WTC11 (cell line): ENCODE measurements at regions not wholly inside any gene's neighbourhood (a gene's known extent, or its start where the extent isn't known, plus 50 kb on each side); places are given as distances from the start of the nearest gene placed in this dataset.

ENCODE experiments used
- ATAC-seq: fragments of 200-7000 bp; cut with Tn5 transposase; 2 replicates; pipeline ENCODE4 v1.10.0; 2021; ENCODE audit warnings: mild to moderate bottlenecking, moderate library complexity
- CTCF ChIA-PET: fragments of 300-600 bp; sonication (Branson Sonifier 250); formaldehyde crosslinking; loops from one replicate; lab custom pipeline; 2021; ENCODE audit warnings: antibody characterized with exemption; lab: Charles Lee
- POLR2A ChIA-PET: fragments of 350-600 bp; sonication (Branson Sonifier 250); formaldehyde crosslinking; loops from one replicate; lab custom pipeline; 2021; ENCODE audit warnings: antibody characterized with exemption; lab: Charles Lee
- DNase-seq: peaks from one replicate; pipeline ENCODE4 v3.0.0; 2021; ENCODE audit warnings: low spot score
- H3K27ac Mint-ChIP-seq: 2 replicates; pipeline ENCODE4 v1.8.0; 2021; ENCODE audit warnings: mixed read lengths
- H3K27me3 Mint-ChIP-seq: 2 replicates; pipeline ENCODE4 v1.8.0; 2021; ENCODE audit warnings: low read depth, mild to moderate bottlenecking, moderate library complexity, mixed read lengths
- H3K36me3 Mint-ChIP-seq: 2 replicates; pipeline ENCODE4 v1.8.0; 2021; ENCODE audit warnings: mixed read lengths
- H3K4me1 Mint-ChIP-seq: 2 replicates; pipeline ENCODE4 v1.8.0; 2022; ENCODE audit warnings: mixed read lengths
- H3K4me3 Mint-ChIP-seq: 2 replicates; pipeline ENCODE4 v1.8.0; 2021; ENCODE audit warnings: mild to moderate bottlenecking, moderate library complexity, mixed read lengths
- H3K9me3 Mint-ChIP-seq: 2 replicates; pipeline ENCODE4 v1.8.0; 2021; ENCODE audit warnings: mixed read lengths
- E2F1 ChIP-seq: sonication (generic); formaldehyde crosslinking; IDR thresholded peaks from 2 replicates; pipeline ENCODE4 v1.8.0; 2022; ENCODE audit warnings: mild to moderate bottlenecking, missing genetic modification reagents
- E2F5 ChIP-seq: sonication (generic); formaldehyde crosslinking; IDR thresholded peaks from 2 replicates; pipeline ENCODE4 v1.8.1; 2022; ENCODE audit warnings: mild to moderate bottlenecking, moderate library complexity, missing genetic modification reagents
- ERG ChIP-seq: fragments of 250-450 bp; sonication (Bioruptor Pico); IDR thresholded peaks from 2 replicates; pipeline ENCODE4 v1.8.0; 2021; ENCODE audit warnings: mild to moderate bottlenecking
- ESRRA ChIP-seq: sonication (generic); formaldehyde crosslinking; IDR thresholded peaks from 2 replicates; pipeline ENCODE4 v1.8.1; 2022; ENCODE audit warnings: mild to moderate bottlenecking, missing genetic modification reagents, borderline replicate concordance
- FOXJ3 ChIP-seq: sonication (generic); formaldehyde crosslinking; IDR thresholded peaks from 2 replicates; pipeline ENCODE4 v1.9.0; 2021; ENCODE audit warnings: missing genetic modification reagents, mild to moderate bottlenecking, borderline replicate concordance
- MXD4 ChIP-seq: fragments of 250-450 bp; sonication (Bioruptor Pico); IDR thresholded peaks from 2 replicates; pipeline ENCODE4 v1.8.0; 2021; ENCODE audit warnings: mild to moderate bottlenecking, moderate library complexity, borderline replicate concordance
- NFE2L1 ChIP-seq: sonication (generic); formaldehyde crosslinking; IDR thresholded peaks from 2 replicates; pipeline ENCODE4 v1.8.1; 2023; ENCODE audit warnings: missing genetic modification reagents
- RELA ChIP-seq: sonication (generic); formaldehyde crosslinking; IDR thresholded peaks from 2 replicates; pipeline ENCODE4 v1.8.1; 2022; ENCODE audit warnings: missing genetic modification reagents, mild to moderate bottlenecking, borderline replicate concordance
- SMAD3 ChIP-seq: sonication (generic); formaldehyde crosslinking; IDR thresholded peaks from 2 replicates; pipeline ENCODE4 v1.8.0; 2022; ENCODE audit warnings: missing genetic modification reagents, mild to moderate bottlenecking, borderline replicate concordance
- TCF7 ChIP-seq: sonication (generic); formaldehyde crosslinking; IDR thresholded peaks from 2 replicates; pipeline ENCODE4 v1.8.0; 2022; ENCODE audit warnings: mild to moderate bottlenecking, low read depth, missing genetic modification reagents, moderate library complexity
- TEAD4 ChIP-seq: sonication (generic); formaldehyde crosslinking; IDR thresholded peaks from 2 replicates; pipeline ENCODE4 v1.8.0; 2022; ENCODE audit warnings: mild to moderate bottlenecking, missing genetic modification reagents
- ZMAT4 ChIP-seq: fragments of 250-450 bp; sonication (Bioruptor Pico); IDR thresholded peaks from 2 replicates; pipeline ENCODE4 v1.9.0; 2021; ENCODE audit warnings: mild to moderate bottlenecking
- ZNF281 ChIP-seq: sonication (generic); formaldehyde crosslinking; IDR thresholded peaks from 2 replicates; pipeline ENCODE4 v1.8.0; 2023; ENCODE audit warnings: mild to moderate bottlenecking, missing genetic modification reagents
- ZNF317 ChIP-seq: sonication (generic); formaldehyde crosslinking; IDR thresholded peaks from 2 replicates; pipeline ENCODE4 v1.8.1; 2023; ENCODE audit warnings: low read depth, mild to moderate bottlenecking, moderate library complexity, missing genetic modification reagents, borderline replicate concordance
- ZNF423 ChIP-seq: fragments of 250-450 bp; sonication (Bioruptor Pico); IDR thresholded peaks from 2 replicates; pipeline ENCODE4 v2.1.2; 2022; ENCODE audit warnings: mild to moderate bottlenecking, moderate library complexity
- ZSCAN18 ChIP-seq: fragments of 250-450 bp; sonication (Bioruptor Pico); IDR thresholded peaks from 2 replicates; pipeline ENCODE4 v2.1.2; 2022; ENCODE audit warnings: mild to moderate bottlenecking, moderate library complexity

GRCh38 chr1:209021622-209022021, 561.9 kb upstream of the CAMK1G start:
- H3K9me3 Mint-ChIP-seq = peaks cover 48% of the 10 kb centered on the region
- no peaks in the 10 kb centered on the region; the same call in 1 of the 2 replicates for H3K27me3 Mint-ChIP-seq
- H3K4me1 Mint-ChIP-seq = no peaks in the 10 kb centered on the region
- no peak overlapping the region for H3K4me3 Mint-ChIP-seq
- ATAC-seq (no peak), DNase-seq (no peak)
- ChIA-PET CTCF (no interaction called here), POLR2A (no interaction called here)
- H3K36me3 Mint-ChIP-seq = peaks cover 42% of the 10 kb centered on the region
- no peak overlapping the region for H3K27ac Mint-ChIP-seq
- TF ChIP-seq ZMAT4 (CRISPR knock-in tag) (no peak), ZNF423 (no peak), FOXJ3 (CRISPR knock-in tag) (no peak), ERG (no peak), E2F5 (CRISPR knock-in tag) (no peak), ZNF317 (CRISPR knock-in tag) (no peak), TEAD4 (CRISPR knock-in tag) (no peak), TCF7 (no peak)

GRCh38 chr1:209023790-209024189, 559.7 kb upstream of the CAMK1G start:
- DNase-seq (no peak), ATAC-seq (no peak)
- TF ChIP-seq MXD4 (CRISPR knock-in tag) = no peak
- TF ChIP-seq ZNF281 (CRISPR knock-in tag) = no peak
- no peak for TF ChIP-seq ZSCAN18 (CRISPR knock-in tag)
- no peak for TF ChIP-seq SMAD3
- no peak for TF ChIP-seq RELA (CRISPR knock-in tag)
- Mint-ChIP-seq H3K36me3 (peaks cover 27% of the 10 kb centered on the region), H3K27me3 (no peaks in the 10 kb centered on the region), H3K9me3 (peaks cover 32% of the 10 kb centered on the region), H3K27ac (no peak overlapping the region), H3K4me1 (no peaks in the 10 kb centered on the region), H3K4me3 (no peak overlapping the region)
- POLR2A ChIA-PET = no interaction called here
- CTCF ChIA-PET = no interaction called here

- H3K4me3 Mint-ChIP-seq = no peak overlapping the region
- TF ChIP-seq SMAD3 = no peak
- no peak for TF ChIP-seq NFE2L1 (CRISPR knock-in tag)
- TF ChIP-seq ESRRA (CRISPR knock-in tag) = no peak
- no peak for TF ChIP-seq E2F1 (CRISPR knock-in tag)
- TF ChIP-seq, all 79 proteins: peak for 0
- ChIA-PET POLR2A (no interaction called here), CTCF (no interaction called here)
- peaks cover 3% of the 10 kb centered on the region; the same call in 1 of the 2 replicates for H3K4me1 Mint-ChIP-seq
- DNase-seq = no peak
- H3K9me3 Mint-ChIP-seq = no peaks in the 10 kb centered on the region
- no peak overlapping the region for H3K27ac Mint-ChIP-seq
- ATAC-seq = no peak; the same call in 1 of the 2 replicates
- no peaks in the 10 kb centered on the region for H3K27me3 Mint-ChIP-seq
- no peaks in the 10 kb centered on the region for H3K36me3 Mint-ChIP-seq
These were observed 553.8 kb upstream of the CAMK1G start for GRCh38 chr1:209029737-209030136.
